Right atrium auricular region (tissue), 2 donors: ENCODE measurements at regions not wholly inside any gene's neighbourhood (a gene's known extent, or its start where the extent isn't known, plus 50 kb on each side); places are given as distances from the start of the nearest gene placed in this dataset.

ENCODE experiments used
- DNase-seq: peaks from one replicate; pipeline ENCODE4 v3.0.0-alpha.2; 2019; ENCODE audit warnings: low spot score
- H3K27ac ChIP-seq, 2 donors: fragments of 200-600 bp; sonication (generic); 1 replicate in 1 of 2; 2 replicates in 1 of 2; pipeline ENCODE4 v1.5.1; 2016 to 2019
- H3K27me3 ChIP-seq, 2 donors: fragments of 200-600 bp; sonication (generic); one replicate each; pipeline versions ENCODE4 v1.5.1 to v1.6.0; 2017 to 2019
- H3K36me3 ChIP-seq: fragments of 200-600 bp; sonication (generic); one replicate; pipeline ENCODE4 v1.5.1; 2016
- H3K4me1 ChIP-seq, 2 donors: fragments of 200-600 bp; sonication (generic); one replicate each; pipeline versions ENCODE4 v1.5.1 to v1.6.0; 2017 to 2019
- H3K4me3 ChIP-seq, 2 donors: fragments of 200-600 bp; sonication (generic); 1 replicate in 1 of 2; 2 replicates in 1 of 2; pipeline ENCODE4 v1.5.1; 2017 to 2019; ENCODE audit warnings: mild to moderate bottlenecking in 1 of 2, moderate library complexity in 1 of 2
- H3K9me3 ChIP-seq, 2 donors: fragments of 200-600 bp; sonication (generic); one replicate each; pipeline ENCODE4 v1.5.1; 2019
- CTCF ChIP-seq, 2 donors: fragments of 200-600 bp; sonication (generic); IDR thresholded peaks; one replicate each; pipeline ENCODE4 v1.5.1; 2019; ENCODE audit warnings: antibody characterized with exemption in 2 of 2

GRCh38 chr4:35690271-35690670, 554.0 kb downstream of the ARAP2 start:
- H3K4me1 ChIP-seq, result no peaks in the 10 kb centered on the region
- H3K4me3 ChIP-seq, result no peak overlapping the region

GRCh38 chr4:35695003-35695402, 549.3 kb downstream of the ARAP2 start:
- H3K4me1 ChIP-seq, result no peaks in the 10 kb centered on the region
- no peaks in the 10 kb centered on the region for H3K27me3 ChIP-seq
- no peak for DNase-seq
- no peak overlapping the region for H3K4me3 ChIP-seq
- H3K9me3 ChIP-seq, result no peaks in the 10 kb centered on the region
- no peak overlapping the region for H3K27ac ChIP-seq
- no peak for TF ChIP-seq CTCF (IDR thresholded peaks at IDR 0.05)
- H3K36me3 ChIP-seq, result no peaks in the 10 kb centered on the region

More at GRCh38 chr4:35690271-35690670, 554.0 kb downstream of the ARAP2 start:
- no peak for DNase-seq
- H3K9me3 ChIP-seq, result no peaks in the 10 kb centered on the region
- no peak for TF ChIP-seq CTCF (IDR thresholded peaks at IDR 0.05)
- H3K36me3 ChIP-seq, result no peaks in the 10 kb centered on the region
- H3K27ac ChIP-seq, result no peak overlapping the region
- no peaks in the 10 kb centered on the region for H3K27me3 ChIP-seq

GRCh38 chr4:35695421-35695820, 548.9 kb downstream of the ARAP2 start:
- no peak overlapping the region for H3K4me3 ChIP-seq
- no peak for DNase-seq
- no peaks in the 10 kb centered on the region for H3K27me3 ChIP-seq
- no peak for TF ChIP-seq CTCF (IDR thresholded peaks at IDR 0.05)
- no peak overlapping the region for H3K27ac ChIP-seq
- H3K4me1 ChIP-seq, result no peaks in the 10 kb centered on the region
- H3K9me3 ChIP-seq, result no peaks in the 10 kb centered on the region
- H3K36me3 ChIP-seq, result no peaks in the 10 kb centered on the region

GRCh38 chr4:35697210-35697736, 547.0 kb downstream of the ARAP2 start:
- no peak for DNase-seq
- no peaks in the 10 kb centered on the region for H3K4me1 ChIP-seq
- no peak for TF ChIP-seq CTCF (IDR thresholded peaks at IDR 0.05)
- no peaks in the 10 kb centered on the region for H3K9me3 ChIP-seq
- no peak overlapping the region for H3K4me3 ChIP-seq
- H3K27me3 ChIP-seq, result no peaks in the 10 kb centered on the region
- no peak overlapping the region for H3K27ac ChIP-seq
- no peaks in the 10 kb centered on the region for H3K36me3 ChIP-seq

- Histone ChIP-seq H3K4me3 (no peak overlapping the region), H3K27me3 (no peaks in the 10 kb centered on the region), H3K9me3 (no peaks in the 10 kb centered on the region), H3K4me1 (no peaks in the 10 kb centered on the region), H3K27ac (no peak overlapping the region), H3K36me3 (no peaks in the 10 kb centered on the region)
- DNase-seq, result no peak
- no peak for TF ChIP-seq CTCF (IDR thresholded peaks at IDR 0.05)
These were observed 543.7 kb downstream of the ARAP2 start for GRCh38 chr4:35700663-35701062.

- peaks cover 0 to 10% of the 10 kb centered on the region in 2 donors for H3K9me3 ChIP-seq
- H3K36me3 ChIP-seq, result no peaks in the 10 kb centered on the region
- TF ChIP-seq CTCF (IDR thresholded peaks at IDR 0.05), result no peak
- no peak overlapping the region for H3K27ac ChIP-seq
- H3K4me3 ChIP-seq, result no peak overlapping the region
- no peaks in the 10 kb centered on the region for H3K4me1 ChIP-seq
- no peak for DNase-seq
- no peaks in the 10 kb centered on the region for H3K27me3 ChIP-seq
These were observed 535.2 kb downstream of the ARAP2 start for GRCh38 chr4:35709080-35709479.
